Progenitor cell of endocrine pancreas (in vitro differentiated cells): ENCODE measurements at regions not wholly inside any gene's neighbourhood (a gene's known extent, or its start where the extent isn't known, plus 50 kb on each side); places are given as distances from the start of the nearest gene placed in this dataset.

ENCODE experiments used
- DNase-seq: peaks from one replicate; pipeline ENCODE4 v3.0.0; 2021; ENCODE audit warnings: low spot score; ENCODE audit not compliant: unreplicated experiment
- H3K27ac Mint-ChIP-seq: 2 replicates; pipeline ENCODE4 v1.8.0; 2021; ENCODE audit warnings: mild to moderate bottlenecking, moderate library complexity, mixed read lengths
- H3K27me3 Mint-ChIP-seq: 2 replicates; pipeline ENCODE4 v1.8.0; 2021; ENCODE audit warnings: mixed read lengths
- H3K36me3 Mint-ChIP-seq: 2 replicates; pipeline ENCODE4 v1.8.0; 2022; ENCODE audit warnings: mixed read lengths; ENCODE audit not compliant: insufficient read depth
- H3K4me1 Mint-ChIP-seq: 2 replicates; pipeline ENCODE4 v1.8.0; 2021; ENCODE audit warnings: low read depth, mixed read lengths
- H3K4me3 Mint-ChIP-seq: 2 replicates; pipeline ENCODE4 v1.8.0; 2021; ENCODE audit warnings: low read depth, mild to moderate bottlenecking, moderate library complexity, mixed read lengths
- H3K9me3 Mint-ChIP-seq: 2 replicates; pipeline ENCODE4 v1.8.0; 2021; ENCODE audit warnings: low read depth, mixed read lengths
- CTCF ChIP-seq: fragments of 200-600 bp; sonication (generic); IDR thresholded peaks from one replicate; pipeline ENCODE4 v1.5.0; 2021; ENCODE audit warnings: antibody characterized with exemption, mild to moderate bottlenecking; ENCODE audit not compliant: unreplicated experiment

GRCh38 chr9:2299843-2300205 is 284.7 kb downstream of the SMARCA2 start:
- Mint-ChIP-seq H3K4me1 (peaks cover 19% of the 10 kb centered on the region), H3K27ac (peak overlapping the region; percentile 91), H3K27me3 (peaks cover 3% of the 10 kb centered on the region), H3K4me3 (no peak overlapping the region), H3K36me3 (peaks cover 2% of the 10 kb centered on the region), H3K9me3 (peaks cover 7% of the 10 kb centered on the region)
- no peak for DNase-seq
- TF ChIP-seq CTCF = no peak

DNA sequence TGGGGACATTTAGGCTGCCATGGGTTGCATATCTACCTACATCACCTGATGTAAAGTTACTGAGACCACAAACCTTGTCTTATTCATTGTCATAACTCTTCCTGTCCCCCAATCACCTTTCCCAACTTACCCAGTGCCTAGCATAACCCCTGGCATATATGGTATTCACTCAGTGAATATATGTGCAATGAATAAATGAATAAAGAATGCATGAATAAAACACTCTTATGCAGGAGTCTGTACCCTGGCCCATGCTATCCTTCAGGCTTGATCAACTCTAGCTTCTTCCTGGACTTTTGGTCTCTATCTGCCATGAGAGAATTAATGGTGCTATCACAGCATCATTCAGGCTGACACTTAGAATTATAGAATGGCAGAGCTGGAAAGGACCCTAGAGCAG is 285.2 kb downstream of the SMARCA2 start:
- no peak for DNase-seq
- peaks cover 19% of the 10 kb centered on the region for H3K4me1 Mint-ChIP-seq
- H3K27ac Mint-ChIP-seq = no peak overlapping the region
- H3K27me3 Mint-ChIP-seq = peaks cover 3% of the 10 kb centered on the region
- H3K4me3 Mint-ChIP-seq = no peak overlapping the region
- H3K36me3 Mint-ChIP-seq = peaks cover 2% of the 10 kb centered on the region
- no peak for TF ChIP-seq CTCF
- peaks cover 7% of the 10 kb centered on the region for H3K9me3 Mint-ChIP-seq

- Mint-ChIP-seq H3K4me3 (no peak overlapping the region), H3K27me3 (no peaks in the 10 kb centered on the region), H3K9me3 (peaks cover 3% of the 10 kb centered on the region), H3K27ac (no peak overlapping the region), H3K4me1 (peaks cover 19% of the 10 kb centered on the region), H3K36me3 (no peaks in the 10 kb centered on the region)
- DNase-seq = no peak
- TF ChIP-seq CTCF = no peak
These were observed 287.5 kb downstream of the SMARCA2 start for GRCh38 chr9:2302606-2303005.

GRCh38 chr9:2303056-2303455 is 287.9 kb downstream of the SMARCA2 start:
- no peaks in the 10 kb centered on the region for H3K27me3 Mint-ChIP-seq
- no peak for DNase-seq
- no peaks in the 10 kb centered on the region for H3K36me3 Mint-ChIP-seq
- H3K27ac Mint-ChIP-seq = no peak overlapping the region
- no peak overlapping the region for H3K4me3 Mint-ChIP-seq
- peaks cover 3% of the 10 kb centered on the region for H3K9me3 Mint-ChIP-seq
- TF ChIP-seq CTCF = no peak
- peaks cover 18% of the 10 kb centered on the region for H3K4me1 Mint-ChIP-seq

DNA sequence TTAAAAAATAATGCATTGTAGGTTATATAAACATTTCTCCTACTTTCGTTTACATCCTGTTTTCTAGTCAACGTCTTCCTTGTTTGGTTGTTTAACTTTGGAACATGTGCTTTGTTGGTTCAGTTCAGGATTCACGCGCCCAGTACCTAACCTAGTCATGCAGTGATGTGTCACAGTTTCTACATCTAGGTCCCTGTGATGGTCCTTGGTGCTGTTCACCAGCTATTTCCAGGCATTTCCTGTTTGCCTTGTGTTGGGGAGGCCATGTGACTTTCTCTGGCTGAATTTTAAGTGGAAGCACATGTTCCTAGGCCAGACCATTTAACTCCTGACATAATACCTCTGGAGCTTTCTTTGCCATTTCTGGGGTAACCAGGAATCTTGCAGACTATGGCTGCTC is 292.3 kb downstream of the SMARCA2 start:
- Mint-ChIP-seq H3K27me3 (no peaks in the 10 kb centered on the region), H3K9me3 (peaks cover 30% of the 10 kb centered on the region), H3K27ac (no peak overlapping the region), H3K4me3 (no peak overlapping the region), H3K36me3 (peaks cover 3% of the 10 kb centered on the region), H3K4me1 (no peaks in the 10 kb centered on the region)
- TF ChIP-seq CTCF = no peak
- no peak for DNase-seq
